GM18951 (cell line): ENCODE measurements at regions not wholly inside any gene's neighbourhood (a gene's known extent, or its start where the extent isn't known, plus 50 kb on each side); places are given as distances from the start of the nearest gene placed in this dataset.

Experiments
- POLR2A ChIP-seq: IDR thresholded peaks from 4 replicates; pipeline ENCODE4 v1.6.1; 2011; ENCODE audit warnings: mild to moderate bottlenecking; ENCODE audit not compliant: insufficient read length, insufficient read depth; ENCODE audit errors: extremely low read depth
- in situ Hi-C: fragments of 300-500 bp; cut with MboI; formaldehyde crosslinking; loops from one replicate; pipeline ENCODE4 v1.12.0; 2022; ENCODE audit warnings: low sequenced_read_pairs, mixed read lengths, inconsistent platforms; ENCODE audit not compliant: unreplicated experiment

DNA sequence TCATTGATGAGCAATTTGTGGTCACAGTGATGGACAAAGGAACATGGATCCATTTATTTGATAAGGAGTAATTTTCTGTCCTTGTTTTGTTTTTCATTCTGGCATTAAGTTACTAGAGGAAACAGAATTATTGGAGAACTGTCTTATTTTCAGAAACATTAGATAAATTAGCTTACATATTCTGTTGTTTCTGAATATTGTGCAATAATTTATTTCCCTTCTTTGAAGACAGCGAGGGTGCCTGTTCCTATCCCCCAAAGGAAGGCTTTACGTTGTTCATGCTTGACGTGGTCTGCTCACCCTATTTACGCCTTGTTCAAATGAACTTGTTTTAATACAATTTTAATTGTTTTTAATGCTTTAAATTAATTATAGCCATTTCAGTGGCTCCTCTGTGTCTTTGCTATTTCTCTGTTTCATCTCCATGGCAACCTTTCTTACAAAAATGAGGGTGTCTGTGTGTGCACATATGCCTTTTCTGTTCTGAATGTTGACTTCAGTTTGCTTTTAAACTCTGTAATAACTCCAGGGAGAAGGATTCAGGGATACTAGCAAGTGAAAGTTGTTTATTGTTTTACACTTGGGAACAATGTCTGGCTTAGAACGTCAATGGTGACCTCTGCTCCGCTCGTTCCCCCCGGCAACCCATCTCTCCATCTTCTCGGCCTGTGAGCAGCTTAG, 138.3 kb upstream of the PLET1 start:
- TF ChIP-seq POLR2A: no peak
- in situ Hi-C loops: no loop called here

DNA sequence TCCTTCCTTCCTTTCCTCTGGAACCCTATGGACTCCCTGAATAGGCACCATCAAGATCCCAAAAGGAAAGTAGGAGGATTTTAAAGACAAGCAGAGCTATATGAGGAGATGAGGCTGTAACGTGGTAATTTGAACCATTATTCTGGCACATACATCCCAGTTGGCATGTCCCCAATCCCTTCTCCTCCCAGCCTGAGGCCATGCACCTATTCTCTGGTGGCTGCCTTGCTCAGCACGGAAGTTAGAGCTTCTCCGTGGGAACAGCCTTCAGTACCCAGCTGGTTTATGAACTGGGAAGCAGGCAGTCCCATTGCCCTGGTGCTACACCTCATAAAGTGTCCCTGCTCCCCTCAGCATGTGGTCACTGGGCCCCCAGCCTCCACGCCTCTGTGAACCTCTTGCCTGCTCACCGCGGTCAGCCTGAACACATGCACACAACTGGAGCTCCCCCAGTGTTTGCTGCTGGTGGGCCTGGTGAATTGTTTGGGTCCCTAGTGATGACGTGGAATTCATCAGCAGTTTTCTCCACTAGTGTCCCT, 139.9 kb upstream of the PLET1 start:
- in situ Hi-C loops: no loop called here

DNA sequence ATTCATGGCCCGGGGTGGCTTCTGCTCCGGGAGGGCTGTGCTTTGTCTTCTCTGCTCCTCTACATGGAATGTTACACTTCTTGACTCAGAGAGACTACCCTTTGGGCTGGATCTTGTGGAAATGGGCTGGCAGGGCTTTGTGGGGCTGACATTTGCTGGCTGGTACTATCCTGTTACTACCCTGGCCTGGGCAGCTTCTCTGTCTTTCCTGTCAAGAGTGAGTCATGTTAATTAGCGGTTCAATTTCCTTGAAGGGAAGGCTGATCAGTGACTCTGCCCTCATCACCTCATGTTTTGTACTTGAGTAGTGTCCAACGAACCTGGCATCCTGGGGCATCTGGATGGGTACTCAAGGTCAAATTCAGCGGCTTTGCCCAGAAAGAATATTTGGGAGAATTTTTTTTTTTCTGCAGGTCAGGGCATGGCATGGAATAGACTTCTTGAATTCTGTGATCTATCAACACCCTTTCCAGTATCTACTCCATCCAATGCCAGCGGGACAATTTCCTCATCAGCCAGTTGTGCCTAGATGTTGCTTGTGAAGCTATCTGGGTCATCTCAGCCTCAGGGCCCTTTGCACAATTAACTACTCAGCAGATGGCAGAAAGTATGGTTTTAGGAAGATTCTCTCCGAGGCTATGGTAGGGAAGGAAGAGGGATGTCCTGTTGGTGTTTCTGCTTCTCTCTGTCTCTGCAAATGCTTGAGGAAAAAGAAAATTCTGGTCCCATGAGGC, 140.5 kb upstream of the PLET1 start:
- TF ChIP-seq POLR2A: no peak
- in situ Hi-C loops: no loop called here

More for the DNA sequence above, 139.9 kb upstream of the PLET1 start:
- TF ChIP-seq POLR2A: no peak

DNA sequence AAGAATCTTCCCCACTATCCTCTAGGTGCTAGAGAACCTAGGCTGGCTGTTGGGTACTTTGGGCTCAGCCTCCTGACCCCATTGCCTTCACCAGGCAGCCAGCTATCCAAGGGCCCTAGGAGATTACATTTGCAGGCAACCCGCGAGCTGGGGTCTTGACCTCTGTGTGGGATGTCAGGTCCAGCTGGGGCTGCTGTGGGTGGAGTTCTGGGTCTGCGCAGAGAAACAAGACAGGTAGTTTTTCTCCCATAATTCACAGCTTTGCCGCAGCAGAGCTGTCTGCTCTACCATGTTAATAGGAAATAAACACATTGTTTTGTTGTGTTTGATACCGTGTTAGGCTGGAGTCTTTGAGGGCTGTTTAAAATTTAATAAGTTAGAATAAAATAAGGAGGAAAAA, 142.8 kb upstream of the PLET1 start:
- no peak for TF ChIP-seq POLR2A
- in situ Hi-C loops: no loop called here

DNA sequence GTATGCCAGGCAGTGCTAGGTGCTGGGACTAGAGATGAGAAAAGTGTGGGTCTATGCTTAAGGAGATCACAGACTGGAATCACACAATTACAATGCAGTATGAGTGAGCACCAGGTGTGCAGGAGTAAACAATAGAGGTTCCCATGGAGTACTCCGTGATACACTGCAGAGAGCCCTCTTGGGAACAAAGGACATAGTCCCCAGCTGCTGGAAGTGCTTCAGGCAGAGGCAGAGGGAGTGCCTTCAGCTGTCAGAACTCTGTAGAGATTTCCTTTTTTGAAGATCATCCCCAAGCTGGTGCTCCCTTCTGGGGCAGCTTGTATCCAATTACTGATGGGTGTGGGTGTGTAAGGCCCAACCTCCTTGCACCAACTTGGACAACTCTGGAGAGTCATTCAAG, 143.5 kb upstream of the PLET1 start:
- TF ChIP-seq POLR2A: no peak
- in situ Hi-C loops: no loop called here

DNA sequence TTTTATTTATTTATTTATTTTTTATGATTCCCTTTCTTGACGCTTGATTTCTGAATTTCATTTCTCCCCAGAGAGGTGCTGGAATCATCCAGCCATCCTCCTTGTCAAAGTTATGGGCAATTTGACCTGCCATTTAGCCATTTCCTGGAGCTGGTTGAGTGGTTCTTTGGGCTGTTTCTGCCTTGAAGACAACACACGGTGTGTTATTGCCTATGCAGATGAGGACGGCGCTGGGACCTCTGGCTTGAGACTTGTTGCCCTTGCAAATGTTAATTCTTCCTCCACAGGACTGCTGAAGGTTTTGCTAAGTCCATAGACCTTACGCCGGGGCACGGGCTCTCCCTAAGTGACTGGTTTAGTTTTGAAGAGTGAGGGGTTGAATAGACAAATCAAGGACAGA, 147.9 kb upstream of the PLET1 start:
- TF ChIP-seq POLR2A: no peak
- in situ Hi-C loops: no loop called here

DNA sequence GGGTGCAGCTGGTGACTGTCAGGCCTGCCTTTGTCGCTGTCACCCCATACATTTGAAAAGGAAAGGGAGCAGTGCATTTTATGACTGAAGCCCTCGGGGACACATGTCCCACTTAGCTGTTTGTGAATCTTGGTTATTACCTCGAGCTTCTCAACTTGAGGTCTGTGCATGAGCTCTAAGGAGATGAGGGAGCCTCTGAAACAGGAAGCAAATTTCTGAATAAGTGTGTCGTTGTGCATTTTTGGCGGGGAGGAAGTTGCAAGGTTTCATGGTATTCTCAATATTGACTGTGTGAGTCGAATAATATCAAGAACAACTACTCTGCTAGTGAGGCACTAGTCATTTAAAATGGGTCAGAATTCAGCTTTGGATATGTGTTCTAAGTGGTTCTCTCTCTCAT, 149.7 kb upstream of the PLET1 start:
- no peak for TF ChIP-seq POLR2A
- in situ Hi-C loops: no loop called here

DNA sequence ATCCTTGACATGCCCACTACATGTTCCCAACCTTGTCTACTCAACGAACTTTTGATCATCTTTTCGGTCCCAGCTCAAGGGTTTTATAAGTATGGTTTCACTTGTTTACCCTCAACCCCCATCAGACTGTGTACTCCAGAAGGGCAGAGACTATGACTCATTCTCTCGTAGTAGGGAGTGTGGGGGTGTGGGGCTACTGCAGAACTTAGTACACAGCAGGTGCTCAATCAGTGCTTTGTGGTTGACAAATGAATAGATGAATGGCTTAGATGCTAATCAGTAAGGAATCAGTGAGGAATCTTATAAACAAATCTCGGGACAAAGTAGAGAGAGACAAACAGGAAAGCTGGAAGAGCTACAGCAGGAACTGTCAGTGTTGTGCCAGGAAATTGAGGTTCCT, 151.7 kb upstream of the PLET1 start:
- in situ Hi-C loops: no loop called here
- TF ChIP-seq POLR2A: no peak

DNA sequence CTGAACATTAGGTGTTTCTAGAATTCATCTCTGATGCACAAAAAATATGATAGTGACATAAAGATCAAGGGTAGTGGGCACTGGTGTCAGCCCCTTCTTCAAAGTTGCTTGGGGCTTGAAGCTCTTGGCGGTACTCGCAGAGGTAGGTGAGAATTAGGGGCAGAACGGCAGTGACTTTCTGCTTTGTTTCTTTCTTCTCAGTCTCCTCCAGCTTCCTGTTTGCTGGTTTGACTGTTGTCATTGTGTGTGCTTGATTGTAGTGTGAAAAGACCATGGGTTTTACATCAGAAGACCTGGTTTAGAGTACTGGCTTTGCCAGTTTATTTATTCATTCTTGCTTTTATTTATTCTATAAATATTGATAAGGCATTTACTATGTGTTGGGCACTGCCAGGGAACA, 156.7 kb upstream of the PLET1 start:
- no peak for TF ChIP-seq POLR2A
- in situ Hi-C loops: no loop called here

DNA sequence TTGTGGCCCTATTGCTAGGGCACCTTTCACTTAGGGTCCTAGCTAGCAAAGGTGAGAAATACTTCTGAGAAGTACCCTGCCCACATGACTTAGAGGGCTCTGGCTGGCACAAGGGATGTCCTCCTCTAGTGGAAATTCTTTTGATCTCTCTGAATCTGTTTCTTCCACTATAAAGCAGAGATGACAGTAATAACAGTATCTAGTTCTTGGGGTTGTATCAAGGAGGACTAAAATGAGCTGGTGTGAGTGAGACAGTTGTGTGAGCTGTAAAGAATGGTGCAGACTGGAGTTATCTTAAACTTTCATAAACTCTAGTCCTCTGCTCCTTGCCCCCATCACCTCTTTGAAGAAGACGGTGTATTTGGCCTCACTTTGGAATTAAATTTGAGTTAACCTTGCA, 157.8 kb upstream of the PLET1 start:
- in situ Hi-C loops: no loop called here
- TF ChIP-seq POLR2A: no peak

DNA sequence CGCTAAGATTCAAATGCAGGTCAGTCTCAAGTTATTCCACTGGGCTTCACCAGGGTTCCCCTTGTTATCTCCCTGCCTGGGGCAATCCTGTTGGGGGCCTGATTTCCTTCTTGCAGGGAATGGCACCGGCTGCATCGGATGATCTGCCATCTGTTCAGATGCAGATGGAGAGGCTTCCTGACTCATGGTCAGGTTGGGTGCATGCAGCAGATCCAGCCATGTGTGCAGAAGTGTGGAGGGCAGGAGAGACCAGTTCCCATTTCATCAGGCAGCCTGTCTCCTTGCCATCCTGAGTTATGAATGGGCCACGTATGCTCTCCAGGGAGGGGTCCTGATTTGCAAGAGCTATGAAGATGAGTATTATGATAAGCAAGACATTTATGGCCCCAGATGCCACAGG, 161.2 kb upstream of the PLET1 start:
- in situ Hi-C loops: no loop called here
- no peak for TF ChIP-seq POLR2A

DNA sequence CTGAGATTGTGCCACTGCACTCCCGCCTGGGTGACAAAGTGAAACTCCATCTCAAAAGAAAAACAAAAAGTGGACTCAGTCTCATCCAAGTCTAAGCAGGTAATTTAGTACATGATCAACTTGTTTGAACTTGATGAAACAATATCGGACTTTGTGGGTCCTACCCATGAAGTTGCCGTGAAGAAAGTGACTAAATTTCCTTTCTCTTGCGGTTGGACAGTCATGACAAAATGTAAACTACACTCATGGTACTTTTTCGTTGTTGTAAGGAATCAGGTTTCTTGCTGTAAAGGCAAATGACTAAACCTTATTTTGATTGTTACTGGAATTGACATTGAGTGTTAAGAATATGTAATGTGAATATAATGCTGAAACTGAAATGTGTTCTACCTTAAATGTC, 164.5 kb upstream of the PLET1 start:
- TF ChIP-seq POLR2A: no peak
- in situ Hi-C loops: no loop called here

DNA sequence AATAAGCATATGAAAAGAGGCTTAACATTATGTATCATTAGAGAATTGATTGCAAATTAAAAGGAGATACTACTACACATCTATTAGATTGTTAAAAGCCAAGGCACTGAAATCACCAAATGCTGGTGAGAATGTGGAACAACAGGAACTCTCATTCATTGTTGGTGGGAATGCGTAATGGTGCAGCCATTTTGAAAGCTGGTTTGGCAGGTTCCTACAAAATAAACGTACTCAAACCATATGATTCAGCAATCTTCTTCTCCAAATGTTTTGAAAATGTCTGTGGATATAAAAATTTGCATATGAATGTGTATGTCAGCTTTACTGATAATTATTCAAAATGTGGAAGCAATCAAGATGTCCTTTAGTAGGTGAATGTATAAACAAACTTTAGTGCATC, 176.4 kb upstream of the PLET1 start:
- in situ Hi-C loops: no loop called here
- TF ChIP-seq POLR2A: no peak

DNA sequence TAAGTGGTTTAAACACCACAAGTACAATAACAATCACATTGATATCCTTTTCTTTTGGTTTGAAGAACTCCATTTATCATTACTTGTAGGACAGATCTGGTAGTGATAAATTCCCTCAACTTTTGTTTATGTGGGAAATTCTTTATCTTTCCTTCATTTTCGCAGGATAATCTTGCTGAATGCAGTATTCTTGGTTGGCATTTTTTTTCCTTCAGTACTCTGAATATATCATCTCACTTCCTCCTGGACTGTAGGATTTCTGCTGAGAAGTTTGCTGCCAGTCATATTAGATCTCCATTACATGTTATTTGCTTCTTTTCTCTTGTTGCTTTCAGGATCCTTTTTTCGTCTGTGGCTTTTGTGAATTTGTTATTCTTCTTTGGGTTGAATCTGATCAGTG, 179.0 kb upstream of the PLET1 start:
- no peak for TF ChIP-seq POLR2A
- in situ Hi-C loops: no loop called here

DNA sequence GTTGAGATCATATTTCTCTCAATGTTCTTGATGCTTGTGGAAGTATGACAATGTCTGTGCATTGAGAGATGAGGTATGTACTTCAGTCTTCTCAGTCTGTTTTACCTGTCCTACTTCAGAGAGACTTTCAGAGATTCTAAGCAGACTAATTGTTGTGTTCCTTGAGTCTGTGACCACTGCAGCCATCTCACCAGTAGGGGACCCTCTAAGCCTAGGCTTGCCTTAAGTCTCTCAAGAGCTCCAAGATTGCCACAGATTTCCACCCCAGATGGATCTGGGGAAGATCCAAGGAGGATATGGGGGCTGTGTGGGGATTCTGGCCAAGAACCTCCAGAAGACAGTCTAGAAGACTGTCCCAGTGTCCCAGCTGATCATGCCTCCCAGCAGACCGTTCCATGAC, 179.9 kb upstream of the PLET1 start:
- in situ Hi-C loops: no loop called here
- TF ChIP-seq POLR2A: no peak

DNA sequence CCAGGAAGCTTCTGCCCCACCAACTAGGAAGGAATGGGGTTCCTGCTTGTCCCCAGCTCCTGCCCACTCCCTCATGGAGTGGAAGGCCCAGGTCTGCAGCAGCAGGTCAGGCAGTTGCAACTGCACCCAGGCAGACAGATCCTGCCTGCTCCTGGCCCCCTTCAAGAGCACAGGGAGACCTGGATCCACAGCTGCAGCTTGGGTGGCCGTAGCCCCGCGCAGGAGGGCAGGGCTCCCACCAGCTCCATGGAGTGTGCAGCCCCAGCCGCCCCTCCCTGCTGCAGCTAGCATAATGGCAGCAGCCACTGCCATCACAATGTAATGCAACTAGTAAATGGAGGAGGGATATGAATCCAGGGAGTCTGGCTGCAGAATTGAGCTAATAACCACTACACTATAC, 187.5 kb upstream of the PLET1 start:
- TF ChIP-seq POLR2A: no peak
- in situ Hi-C loops: no loop called here
